ENCODE measurements at regions not wholly inside any gene's neighbourhood (a gene's known extent, or its start where the extent isn't known, plus 50 kb on each side); places are given as distances from the start of the nearest gene placed in this dataset.

DNA sequence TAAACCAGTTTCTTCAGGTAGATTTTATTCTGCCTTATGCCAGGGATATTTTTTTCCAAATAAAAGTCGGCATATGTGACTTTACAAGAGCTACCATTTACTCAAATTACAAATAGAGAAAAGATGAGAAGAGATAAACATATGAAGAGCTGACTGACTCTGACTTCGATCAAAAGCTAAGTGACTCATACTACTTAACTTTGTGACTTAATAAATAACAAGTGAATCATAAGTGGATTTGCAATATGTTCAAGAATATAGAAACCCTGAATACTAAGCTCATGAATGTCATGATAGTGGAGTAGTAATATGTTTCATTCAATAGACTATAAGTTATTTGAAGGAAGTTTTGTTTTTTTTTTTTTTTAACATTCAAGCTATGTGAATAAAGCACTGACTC is 130.5 kb upstream of the ANO3 start:
- no peak for TF ChIP-seq POLR2AphosphoS5 (IDR thresholded peaks at IDR 0.05)
- TF ChIP-seq, protein P1, sequence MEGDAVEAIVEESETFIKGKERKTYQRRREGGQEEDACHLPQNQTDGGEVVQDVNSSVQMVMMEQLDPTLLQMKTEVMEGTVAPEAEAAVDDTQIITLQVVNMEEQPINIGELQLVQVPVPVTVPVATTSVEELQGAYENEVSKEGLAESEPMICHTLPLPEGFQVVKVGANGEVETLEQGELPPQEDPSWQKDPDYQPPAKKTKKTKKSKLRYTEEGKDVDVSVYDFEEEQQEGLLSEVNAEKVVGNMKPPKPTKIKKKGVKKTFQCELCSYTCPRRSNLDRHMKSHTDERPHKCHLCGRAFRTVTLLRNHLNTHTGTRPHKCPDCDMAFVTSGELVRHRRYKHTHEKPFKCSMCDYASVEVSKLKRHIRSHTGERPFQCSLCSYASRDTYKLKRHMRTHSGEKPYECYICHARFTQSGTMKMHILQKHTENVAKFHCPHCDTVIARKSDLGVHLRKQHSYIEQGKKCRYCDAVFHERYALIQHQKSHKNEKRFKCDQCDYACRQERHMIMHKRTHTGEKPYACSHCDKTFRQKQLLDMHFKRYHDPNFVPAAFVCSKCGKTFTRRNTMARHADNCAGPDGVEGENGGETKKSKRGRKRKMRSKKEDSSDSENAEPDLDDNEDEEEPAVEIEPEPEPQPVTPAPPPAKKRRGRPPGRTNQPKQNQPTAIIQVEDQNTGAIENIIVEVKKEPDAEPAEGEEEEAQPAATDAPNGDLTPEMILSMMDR (IDR thresholded peaks at IDR 0.05), result no peak

All from upper lobe of left lung (tissue), 4 donors.